Breast epithelium (tissue), 3 donors: ENCODE measurements at regions not wholly inside any gene's neighbourhood (a gene's known extent, or its start where the extent isn't known, plus 50 kb on each side); places are given as distances from the start of the nearest gene placed in this dataset.

Experiments
- CTCF ChIP-seq, 3 donors: fragments of 450-650 bp; IDR thresholded peaks; one replicate each; pipeline ENCODE4 v1.5.1; 2016 to 2017; ENCODE audit warnings: antibody characterized with exemption in 3 of 3, mild to moderate bottlenecking in 3 of 3, moderate library complexity in 3 of 3
- POLR2A ChIP-seq: fragments of 450-650 bp; IDR thresholded peaks from one replicate; pipeline ENCODE4 v1.6.1; 2016; ENCODE audit warnings: antibody characterized with exemption, mild to moderate bottlenecking, moderate library complexity
- POLR2AphosphoS5 ChIP-seq, 3 donors: sonication (generic); formaldehyde crosslinking; IDR thresholded peaks; one replicate each; pipeline ENCODE4 v1.6.1; 2017; ENCODE audit warnings: antibody characterized with exemption in 3 of 3

GRCh38 chr15:77821188-77821958 is 188.7 kb upstream of the LINGO1 start:
- TF ChIP-seq CTCF (IDR thresholded peaks at IDR 0.05) (peak in 2 of 3 donors; percentile 40 to 59), POLR2AphosphoS5 (IDR thresholded peaks at IDR 0.05) (no peak), POLR2A (no peak)
